ENCODE measurements at regions not wholly inside any gene's neighbourhood (a gene's known extent, or its start where the extent isn't known, plus 50 kb on each side); places are given as distances from the start of the nearest gene placed in this dataset.

- DNase-seq (ENCODE audit: low read depth in 4 of 4, low spot score in 2 of 4), result no peak
Observed at GRCh38 chr14:87879389-87879788, 113.6 kb downstream of the GALC start.

GRCh38 chr14:87878959-87879358 is 114.0 kb downstream of the GALC start:
- no peak for DNase-seq (ENCODE audit: low read depth in 4 of 4, low spot score in 2 of 4)

- no peak for DNase-seq (ENCODE audit: low read depth in 4 of 4, low spot score in 2 of 4)
Observed at GRCh38 chr14:87877877-87878276, 115.1 kb downstream of the GALC start.

GRCh38 chr14:87874676-87875075 is 118.3 kb downstream of the GALC start:
- no peak for DNase-seq (ENCODE audit: low read depth in 4 of 4, low spot score in 2 of 4)

DNA sequence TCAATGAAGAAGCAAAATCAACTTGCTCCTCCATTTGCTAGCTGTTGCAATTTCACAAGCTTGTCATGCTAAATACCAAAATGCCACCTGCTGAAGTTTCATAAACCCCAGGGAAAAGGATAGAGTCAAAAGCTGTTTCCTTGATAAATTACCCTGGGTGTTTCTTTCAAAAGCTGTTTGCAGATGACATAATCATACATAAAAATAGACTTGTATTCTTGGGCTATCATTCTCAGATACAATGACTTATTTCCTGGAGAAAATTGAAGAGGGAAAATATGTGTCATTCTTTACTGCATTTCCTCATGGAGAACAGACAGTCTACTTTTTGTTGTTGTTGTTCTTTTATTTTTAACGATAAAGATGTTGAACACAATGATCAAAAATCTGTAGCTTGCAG is 119.2 kb downstream of the GALC start:
- DNase-seq (ENCODE audit: low read depth in 4 of 4, low spot score in 2 of 4), result no peak

DNA sequence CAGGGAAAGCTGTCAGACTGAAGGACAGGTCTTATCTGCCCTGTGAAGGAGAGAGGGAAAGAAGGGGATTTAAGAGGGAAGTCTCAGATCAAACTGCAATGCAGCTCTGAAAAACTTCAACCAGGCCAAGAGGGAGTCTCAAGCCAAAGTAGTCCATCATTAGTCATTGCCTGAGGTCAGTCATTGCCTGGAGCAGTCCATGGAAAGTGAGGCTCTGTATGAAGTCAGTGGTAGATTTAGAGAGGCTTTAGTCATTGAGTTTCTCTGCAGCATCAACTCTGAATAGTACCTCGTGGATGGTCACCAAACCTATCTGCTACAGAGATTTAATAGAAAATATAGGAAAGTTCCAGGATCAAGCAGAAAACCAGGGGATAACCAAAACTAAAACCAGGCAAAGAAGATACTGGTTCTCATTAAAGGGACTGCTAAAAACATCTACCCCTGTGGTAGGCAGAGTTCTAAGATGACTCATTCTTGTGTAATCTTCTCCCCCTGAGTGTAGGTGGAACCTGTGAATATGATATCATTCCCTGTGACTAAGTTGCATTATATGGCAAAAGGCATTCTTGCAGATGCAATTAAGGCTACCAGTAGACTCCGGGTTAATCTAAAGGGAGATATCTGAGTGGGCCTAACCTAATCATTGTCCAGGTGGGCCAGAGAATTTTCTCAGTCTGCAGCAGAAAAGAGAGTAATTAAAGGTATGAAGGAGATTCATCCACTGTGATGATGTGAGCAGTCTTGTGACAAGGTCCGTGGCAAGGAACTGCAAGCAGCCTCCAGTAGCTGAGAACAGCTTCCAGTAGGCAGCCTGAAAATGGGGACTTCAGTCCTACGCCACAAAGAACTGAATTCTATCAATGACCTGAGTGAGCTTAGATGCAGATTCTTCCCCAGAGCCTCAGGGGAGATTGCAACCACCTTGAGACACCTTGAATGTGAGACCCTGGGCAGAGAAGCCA is 123.1 kb downstream of the GALC start:
- DNase-seq (ENCODE audit: low read depth in 4 of 4, low spot score in 2 of 4), result no peak

DNA sequence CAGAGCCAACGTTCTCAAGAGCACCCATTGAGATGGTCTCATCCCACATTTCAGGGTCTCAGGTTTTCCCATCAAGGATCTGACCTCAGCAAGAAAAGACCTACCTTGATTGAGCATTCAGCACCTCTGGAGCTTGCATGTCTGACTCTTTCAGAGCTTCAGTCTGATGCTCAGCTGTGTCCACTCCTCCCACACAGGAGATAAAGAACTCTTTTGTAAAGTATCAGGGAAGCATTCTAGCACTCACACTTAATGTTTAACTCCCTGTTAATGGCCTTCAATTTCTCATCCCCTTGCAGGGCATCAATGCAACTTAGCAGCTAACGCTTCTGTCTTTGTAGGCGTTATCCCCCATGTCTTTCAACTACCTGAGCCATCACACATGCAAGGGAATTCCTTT is 124.1 kb downstream of the GALC start:
- DNase-seq (ENCODE audit: low read depth in 4 of 4, low spot score in 2 of 4), result no peak

- no peak for DNase-seq (ENCODE audit: low read depth in 4 of 4, low spot score in 2 of 4)
Observed at GRCh38 chr14:87866116-87866515, 126.9 kb downstream of the GALC start.

DNA sequence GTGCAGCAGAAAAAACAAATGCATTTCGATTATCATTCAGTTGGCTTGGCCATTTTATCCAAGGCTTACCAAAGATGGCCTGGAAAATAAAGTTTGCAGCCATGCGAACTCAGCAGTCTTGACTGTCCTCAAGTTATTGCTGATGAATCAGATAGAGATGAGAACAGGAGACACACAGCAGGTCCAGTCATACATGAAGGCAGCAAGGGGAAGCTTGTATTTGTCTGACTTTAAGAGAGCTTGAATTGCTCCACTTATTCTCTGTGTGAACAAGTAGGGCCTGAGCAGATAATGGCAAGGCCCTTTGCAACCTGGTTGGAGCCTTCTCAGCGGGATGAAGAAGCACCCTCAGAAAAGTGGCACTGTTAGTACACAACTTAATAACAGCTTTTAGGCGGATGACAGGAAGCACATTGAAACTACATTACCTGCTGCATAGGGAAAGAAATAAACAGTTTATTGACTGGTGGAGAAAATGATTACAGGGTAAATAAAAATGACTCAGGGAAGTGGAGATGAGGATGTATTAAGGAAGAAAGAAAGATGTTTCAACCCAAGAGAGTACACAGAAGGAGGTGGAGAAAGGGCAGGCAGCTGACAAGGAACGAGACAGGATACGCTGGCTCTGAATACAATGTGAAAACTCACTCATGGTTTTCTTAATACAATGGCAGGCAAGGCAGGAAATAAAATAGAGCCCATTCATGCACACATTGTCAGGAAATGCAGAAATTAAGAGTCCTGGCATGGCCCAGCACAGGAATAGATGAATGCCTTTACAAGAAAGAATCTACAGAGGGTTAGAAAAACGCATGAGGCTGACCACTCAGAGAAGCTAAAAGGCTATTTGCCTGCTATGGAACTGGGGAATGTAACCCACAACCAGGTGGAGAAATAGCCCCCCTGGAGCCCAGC is 128.4 kb downstream of the GALC start:
- no peak for DNase-seq (ENCODE audit: low read depth in 4 of 4, low spot score in 2 of 4)

DNA sequence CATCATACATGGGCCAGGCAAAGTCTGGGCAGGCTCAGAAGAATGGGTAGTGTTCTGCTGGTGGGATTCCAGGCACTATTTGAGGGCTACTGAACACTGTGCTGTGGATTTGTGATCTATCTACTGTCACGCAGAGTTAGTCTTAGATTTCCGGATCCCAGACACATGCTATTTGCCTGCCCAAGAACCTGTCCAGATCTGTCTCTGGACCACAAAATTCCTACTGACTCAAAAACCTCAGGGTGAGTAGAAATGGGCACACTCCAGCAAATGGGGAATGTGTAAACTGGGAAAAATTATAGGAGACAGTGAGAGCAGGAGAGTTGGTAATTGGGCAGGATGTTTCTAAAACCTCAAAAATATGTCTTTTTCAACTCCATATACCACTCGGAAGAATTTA is 129.9 kb downstream of the GALC start:
- no peak for DNase-seq (ENCODE audit: low read depth in 4 of 4, low spot score in 2 of 4)

GRCh38 chr14:87852107-87852506 is 140.9 kb downstream of the GALC start:
- no peak for DNase-seq (ENCODE audit: low read depth in 4 of 4, low spot score in 2 of 4)

- no peak for DNase-seq (ENCODE audit: low read depth in 4 of 4, low spot score in 2 of 4)
Observed at GRCh38 chr14:87851190-87851589, 141.8 kb downstream of the GALC start.

- no peak for DNase-seq (ENCODE audit: low read depth in 4 of 4, low spot score in 2 of 4)
Observed at GRCh38 chr14:87847216-87847755, 145.7 kb downstream of the GALC start.

DNA sequence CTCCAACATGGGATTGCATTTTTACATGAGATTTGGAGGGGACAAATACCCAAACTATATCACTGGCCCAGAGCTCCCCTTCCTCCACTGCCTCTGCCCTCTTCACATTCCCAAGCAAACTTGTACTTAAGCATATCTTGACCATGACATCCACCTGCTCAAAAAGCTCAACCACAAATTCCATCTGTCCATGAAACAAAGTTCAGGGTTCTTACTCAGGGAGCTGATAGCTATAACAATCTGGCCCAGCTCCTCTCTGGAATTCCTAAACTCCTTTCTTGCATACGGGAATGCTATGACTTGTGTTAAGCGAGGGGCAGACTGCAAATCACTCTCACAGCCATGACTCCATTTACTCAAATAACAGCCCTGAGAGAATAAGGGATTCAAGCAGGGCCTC is 152.1 kb downstream of the GALC start:
- DNase-seq (ENCODE audit: low read depth in 4 of 4, low spot score in 2 of 4), result no peak

- DNase-seq (ENCODE audit: low read depth in 4 of 4, low spot score in 2 of 4), result no peak
Observed at GRCh38 chr14:87838931-87839330, 154.1 kb downstream of the GALC start.

- DNase-seq (ENCODE audit: low read depth in 4 of 4, low spot score in 2 of 4), result peak in 2 of 4 donors; percentile 9 to 29
Observed at GRCh38 chr14:87837296-87837695, 155.7 kb downstream of the GALC start.

DNA sequence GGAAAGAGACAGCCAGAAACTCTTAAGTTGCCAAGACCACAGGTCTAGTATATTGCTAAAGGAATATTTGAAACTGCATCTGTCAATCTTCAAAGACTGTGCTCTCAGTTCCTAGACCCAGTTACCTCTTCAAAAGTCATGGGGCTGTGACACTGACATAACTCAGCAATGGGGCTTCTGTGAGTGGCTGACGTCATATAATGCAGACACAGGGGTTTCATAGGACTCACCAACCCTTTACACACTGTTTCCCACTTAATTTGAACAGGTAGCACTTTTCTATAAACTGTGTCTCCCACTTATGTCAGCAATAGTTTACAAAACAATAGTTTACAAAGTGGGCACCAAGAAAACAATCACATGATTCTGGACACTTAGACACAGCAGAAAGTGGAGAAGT is 158.4 kb downstream of the GALC start:
- DNase-seq (ENCODE audit: low read depth in 4 of 4, low spot score in 2 of 4), result no peak

DNA sequence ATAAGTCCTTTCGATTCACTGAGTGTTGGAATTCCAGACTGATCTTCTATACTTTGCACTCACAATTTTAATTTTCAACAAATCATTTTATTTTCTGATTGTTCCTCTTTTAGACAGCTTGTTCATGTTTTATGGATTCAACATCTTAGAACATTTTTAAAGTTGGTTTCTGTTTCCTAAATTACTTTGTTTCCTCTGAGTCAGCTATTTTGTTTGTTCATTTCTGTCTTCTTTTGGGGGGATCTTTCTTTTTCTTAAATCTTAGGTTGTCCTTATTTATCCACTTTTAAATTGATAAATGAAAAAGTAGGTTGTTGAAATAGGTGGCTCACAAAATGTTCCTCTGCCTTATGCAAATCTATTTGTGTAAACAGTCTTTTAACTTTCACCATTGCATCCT is 160.0 kb downstream of the GALC start:
- no peak for DNase-seq (ENCODE audit: low read depth in 4 of 4, low spot score in 2 of 4)

DNA sequence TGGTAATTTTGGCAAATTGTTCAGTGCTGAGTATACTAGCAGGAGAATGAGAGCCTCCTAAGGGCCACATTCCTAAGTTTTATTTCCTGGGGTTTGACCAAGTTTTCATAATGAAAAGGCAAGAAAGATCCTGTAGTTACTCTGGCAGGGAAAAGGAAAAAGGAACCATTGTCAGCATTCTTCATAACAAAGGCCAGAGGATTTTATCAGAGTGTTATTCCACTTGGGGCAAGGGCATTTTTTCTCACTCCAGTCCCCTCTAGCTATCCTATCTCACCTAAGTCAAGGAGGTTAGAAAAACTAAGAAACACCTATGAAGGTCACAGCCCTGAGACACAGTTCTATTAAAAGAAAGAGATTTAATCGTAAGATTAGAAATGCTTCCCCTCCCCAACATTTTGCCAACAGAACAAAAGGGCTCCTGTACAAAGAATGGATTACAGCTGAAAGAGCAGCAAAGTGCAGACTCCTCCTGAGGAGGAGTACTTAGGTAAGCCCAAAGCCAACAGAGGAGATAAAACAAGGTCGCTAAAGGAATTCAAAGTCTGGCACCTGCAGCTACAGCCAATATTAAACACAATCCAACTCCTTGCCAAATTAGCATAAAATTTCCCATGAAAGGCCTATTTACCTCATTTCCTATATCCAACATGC is 162.4 kb downstream of the GALC start:
- no peak for DNase-seq (ENCODE audit: low read depth in 4 of 4, low spot score in 2 of 4)

- no peak for DNase-seq (ENCODE audit: low read depth in 4 of 4, low spot score in 2 of 4)
Observed at GRCh38 chr14:87829543-87829942, 163.4 kb downstream of the GALC start.

GRCh38 chr14:87824266-87824665 is 168.7 kb downstream of the GALC start:
- DNase-seq (ENCODE audit: low read depth in 4 of 4, low spot score in 2 of 4), result no peak

Data from left renal cortex interstitium (tissue), 4 donors.